HG02678 (cell line): ENCODE measurements at regions not wholly inside any gene's neighbourhood (a gene's known extent, or its start where the extent isn't known, plus 50 kb on each side); places are given as distances from the start of the nearest gene placed in this dataset.
"Not testable (repeated sequence)": the region's sequence is repeated elsewhere in the genome, so short reads cannot be mapped to it uniquely, and the experiment has no call there.

ENCODE experiments used
- ATAC-seq: cut with Tn5 transposase; IDR thresholded peaks from one replicate; pipeline ENCODE4 v1.9.1; 2021; ENCODE audit warnings: mild to moderate bottlenecking, moderate library complexity; ENCODE audit not compliant: unreplicated experiment

GRCh38 chr11:106152013-106152412 is 74.6 kb downstream of the AASDHPPT start:
- ATAC-seq, result no peak

GRCh38 chr11:106152824-106153223 is 75.4 kb downstream of the AASDHPPT start:
- ATAC-seq, result no peak

- peak; percentile 80 for ATAC-seq
Measured at GRCh38 chr11:106156290-106156937, 79.0 kb downstream of the AASDHPPT start.

GRCh38 chr11:106158406-106158805 is 80.9 kb downstream of the AASDHPPT start:
- no peak for ATAC-seq

- ATAC-seq, result no peak
Measured at GRCh38 chr11:106159836-106160235, 82.4 kb downstream of the AASDHPPT start.

GRCh38 chr11:106160494-106160893 is 83.0 kb downstream of the AASDHPPT start:
- ATAC-seq, result no peak

GRCh38 chr11:106161775-106162634 is 84.5 kb downstream of the AASDHPPT start:
- ATAC-seq, result no peak

GRCh38 chr11:106167085-106167484 is 89.6 kb downstream of the AASDHPPT start:
- ATAC-seq, result no peak

GRCh38 chr11:106172386-106172991 is 95.0 kb downstream of the AASDHPPT start:
- ATAC-seq, result no peak

- no peak for ATAC-seq
Measured at GRCh38 chr11:106173291-106173690, 95.8 kb downstream of the AASDHPPT start.

GRCh38 chr11:106174003-106174402 is 96.5 kb downstream of the AASDHPPT start:
- not testable (repeated sequence) for ATAC-seq

GRCh38 chr11:106176817-106177216 is 99.4 kb downstream of the AASDHPPT start:
- no peak for ATAC-seq

- ATAC-seq, result no peak
Measured at GRCh38 chr11:106177311-106177710, 99.8 kb downstream of the AASDHPPT start.

- ATAC-seq, result no peak
Measured at GRCh38 chr11:106178361-106178760, 100.9 kb downstream of the AASDHPPT start.

- no peak for ATAC-seq
Measured at GRCh38 chr11:106179048-106179447, 101.6 kb downstream of the AASDHPPT start.

GRCh38 chr11:106186630-106187029 is 109.2 kb downstream of the AASDHPPT start:
- no peak for ATAC-seq

- no peak for ATAC-seq
Measured at GRCh38 chr11:106187860-106188456, 110.5 kb downstream of the AASDHPPT start.

GRCh38 chr11:106193956-106194355 is 116.5 kb downstream of the AASDHPPT start:
- no peak for ATAC-seq

GRCh38 chr11:106197438-106197837 is 120.0 kb downstream of the AASDHPPT start:
- no peak for ATAC-seq

- ATAC-seq, result no peak
Measured at GRCh38 chr11:106202935-106203620, 125.6 kb downstream of the AASDHPPT start.

- no peak for ATAC-seq
Measured at GRCh38 chr11:106208760-106209159, 131.3 kb downstream of the AASDHPPT start.
